Calu3 (cell line): ENCODE measurements at regions not wholly inside any gene's neighbourhood (a gene's known extent, or its start where the extent isn't known, plus 50 kb on each side); places are given as distances from the start of the nearest gene placed in this dataset.

Experiments
- BruUV-seq: library from RNA; stranded (reverse); fragments of 400-500 nt; replicated peaks from 2 replicates; lab custom pipeline; 2021; lab: Mats Ljungman, UMichigan
- CTCF ChIA-PET: fragments of 300-600 bp; sonication (Branson Sonifier 250); formaldehyde crosslinking; loops from one replicate; lab custom pipeline; 2022; ENCODE audit warnings: antibody characterized with exemption; lab: Charles Lee
- DNase-seq: peaks from one replicate; pipeline ENCODE4 v3.0.0; 2022
- H3K27ac Mint-ChIP-seq: one replicate; pipeline ENCODE4 v1.8.0; 2022; ENCODE audit warnings: mixed read lengths; ENCODE audit not compliant: unreplicated experiment
- H3K27me3 Mint-ChIP-seq: one replicate; pipeline ENCODE4 v1.8.0; 2022; ENCODE audit warnings: mixed read lengths; ENCODE audit not compliant: unreplicated experiment
- H3K36me3 Mint-ChIP-seq: one replicate; pipeline ENCODE4 v1.8.0; 2022; ENCODE audit warnings: mild to moderate bottlenecking, moderate library complexity, mixed read lengths; ENCODE audit not compliant: insufficient read depth, unreplicated experiment
- H3K4me1 Mint-ChIP-seq: one replicate; pipeline ENCODE4 v1.8.0; 2022; ENCODE audit warnings: mild to moderate bottlenecking, low read depth, mixed read lengths; ENCODE audit not compliant: unreplicated experiment
- H3K4me3 Mint-ChIP-seq: one replicate; pipeline ENCODE4 v1.8.0; 2022; ENCODE audit warnings: mild to moderate bottlenecking, low read depth, moderate library complexity, mixed read lengths; ENCODE audit not compliant: unreplicated experiment
- H3K9me3 Mint-ChIP-seq: one replicate; pipeline ENCODE4 v1.8.0; 2022; ENCODE audit warnings: low read depth, mixed read lengths; ENCODE audit not compliant: unreplicated experiment
- intact Hi-C: fragments of 100-400 bp; cut with micrococcal nuclease; formaldehyde crosslinking; loops from one replicate; pipeline ENCODE4 v1.10.0; 2022; ENCODE audit not compliant: unreplicated experiment
- TF ChIP-seq, protein P1 (sequence below): fragments of 200-600 bp; IDR thresholded peaks from one replicate; pipeline ENCODE4 v1.8.0; 2022; ENCODE audit warnings: antibody characterized with exemption; ENCODE audit not compliant: unreplicated experiment

DNA sequence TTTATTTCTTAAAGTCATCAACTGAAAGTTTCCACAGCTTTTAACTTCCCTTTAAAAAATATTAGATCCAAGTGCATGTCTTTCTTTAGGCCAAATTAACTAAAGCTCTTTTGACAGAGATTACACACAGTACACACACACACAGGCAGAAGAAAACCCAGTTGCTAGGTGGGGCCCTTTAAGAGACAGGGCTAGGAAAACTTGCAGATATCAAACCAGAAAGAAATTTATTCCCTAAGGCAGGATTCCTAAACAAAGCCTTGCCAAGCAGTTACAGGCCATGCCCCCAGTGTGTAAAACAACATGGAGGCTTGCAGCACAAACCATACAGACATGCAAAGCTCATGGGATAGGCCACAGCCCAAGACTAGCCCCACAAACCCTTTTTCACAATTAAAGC lies 123.4 kb downstream of the FSCB start:
- Mint-ChIP-seq H3K4me1 (no peaks in the 10 kb centered on the region), H3K9me3 (peaks cover 3% of the 10 kb centered on the region), H3K4me3 (no peak overlapping the region), H3K27me3 (no peaks in the 10 kb centered on the region), H3K36me3 (no peaks in the 10 kb centered on the region), H3K27ac (no peak overlapping the region)
- intact Hi-C loops: no loop called here
- TF ChIP-seq, protein P1, sequence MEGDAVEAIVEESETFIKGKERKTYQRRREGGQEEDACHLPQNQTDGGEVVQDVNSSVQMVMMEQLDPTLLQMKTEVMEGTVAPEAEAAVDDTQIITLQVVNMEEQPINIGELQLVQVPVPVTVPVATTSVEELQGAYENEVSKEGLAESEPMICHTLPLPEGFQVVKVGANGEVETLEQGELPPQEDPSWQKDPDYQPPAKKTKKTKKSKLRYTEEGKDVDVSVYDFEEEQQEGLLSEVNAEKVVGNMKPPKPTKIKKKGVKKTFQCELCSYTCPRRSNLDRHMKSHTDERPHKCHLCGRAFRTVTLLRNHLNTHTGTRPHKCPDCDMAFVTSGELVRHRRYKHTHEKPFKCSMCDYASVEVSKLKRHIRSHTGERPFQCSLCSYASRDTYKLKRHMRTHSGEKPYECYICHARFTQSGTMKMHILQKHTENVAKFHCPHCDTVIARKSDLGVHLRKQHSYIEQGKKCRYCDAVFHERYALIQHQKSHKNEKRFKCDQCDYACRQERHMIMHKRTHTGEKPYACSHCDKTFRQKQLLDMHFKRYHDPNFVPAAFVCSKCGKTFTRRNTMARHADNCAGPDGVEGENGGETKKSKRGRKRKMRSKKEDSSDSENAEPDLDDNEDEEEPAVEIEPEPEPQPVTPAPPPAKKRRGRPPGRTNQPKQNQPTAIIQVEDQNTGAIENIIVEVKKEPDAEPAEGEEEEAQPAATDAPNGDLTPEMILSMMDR: no peak
- CTCF ChIA-PET: no interaction called here
- no peak for DNase-seq
- no TSS peak for BruUV-seq

DNA sequence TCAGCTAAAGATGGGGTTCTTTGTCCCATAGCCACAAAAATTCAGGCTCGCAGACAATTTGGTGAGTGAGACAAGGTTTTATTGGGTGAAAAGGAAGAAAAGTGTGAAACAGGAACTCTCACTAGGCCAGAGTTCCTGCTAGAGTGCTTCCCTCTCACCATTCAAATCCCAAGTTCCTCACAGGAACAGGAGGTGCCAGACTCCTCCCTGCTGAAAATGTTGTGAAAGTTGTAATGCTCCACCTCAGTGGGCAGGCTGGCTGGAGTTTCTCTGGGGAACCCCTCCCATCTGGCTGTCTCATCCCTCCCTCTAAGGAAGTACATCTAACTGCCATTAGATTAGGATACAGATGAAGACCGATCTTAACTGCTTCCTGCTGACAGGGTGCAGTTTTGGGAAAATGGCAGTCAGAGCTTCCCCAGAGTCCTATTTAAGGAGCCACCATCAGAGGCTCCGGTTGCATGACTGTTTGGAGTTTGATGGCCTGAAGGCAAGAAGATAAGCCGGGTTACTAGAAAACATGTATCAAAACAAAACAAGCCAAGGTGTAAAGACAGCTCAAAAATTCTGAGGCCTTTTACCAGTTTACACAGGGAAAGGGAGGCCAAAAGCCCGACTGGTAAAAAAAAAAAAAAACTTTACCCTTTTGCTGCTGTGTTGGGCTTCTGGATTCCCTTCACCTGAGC lies 127.6 kb downstream of the FSCB start:
- CTCF ChIA-PET: no interaction called here

DNA sequence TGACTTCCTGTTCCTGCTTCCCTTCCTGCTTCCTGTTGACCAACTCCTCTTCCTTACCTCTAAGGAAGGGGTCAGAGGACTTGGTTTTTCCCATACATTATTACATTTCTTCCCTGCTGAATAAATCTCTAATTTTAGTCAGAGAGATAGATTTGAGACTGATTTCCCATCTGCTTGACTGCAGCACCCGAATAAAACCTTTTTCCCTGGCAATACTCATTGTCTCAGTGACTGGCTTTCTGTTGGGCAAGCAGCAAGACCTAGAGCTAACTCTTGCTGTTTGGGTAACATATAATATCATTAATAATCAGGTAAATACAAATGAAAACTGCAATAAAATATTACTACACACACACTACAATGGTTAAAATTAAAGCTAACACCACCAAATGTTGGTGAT lies 132.2 kb downstream of the FSCB start:
- Mint-ChIP-seq H3K9me3 (peaks cover 12% of the 10 kb centered on the region), H3K36me3 (no peaks in the 10 kb centered on the region), H3K27ac (no peak overlapping the region), H3K4me1 (no peaks in the 10 kb centered on the region), H3K4me3 (no peak overlapping the region), H3K27me3 (no peaks in the 10 kb centered on the region)
- TF ChIP-seq, protein P1: no peak
- BruUV-seq: no TSS peak
- CTCF ChIA-PET: no interaction called here
- intact Hi-C loops: no loop called here
- no peak for DNase-seq

More for the DNA sequence above, 127.6 kb downstream of the FSCB start:
- no peaks in the 10 kb centered on the region for H3K4me1 Mint-ChIP-seq
- intact Hi-C loops: no loop called here
- H3K4me3 Mint-ChIP-seq: no peak overlapping the region
- H3K27ac Mint-ChIP-seq: no peak overlapping the region
- no peaks in the 10 kb centered on the region for H3K27me3 Mint-ChIP-seq
- no TSS peak for BruUV-seq
- peaks cover 13% of the 10 kb centered on the region for H3K9me3 Mint-ChIP-seq
- H3K36me3 Mint-ChIP-seq: no peaks in the 10 kb centered on the region
- TF ChIP-seq, protein P1: no peak
- no peak for DNase-seq

DNA sequence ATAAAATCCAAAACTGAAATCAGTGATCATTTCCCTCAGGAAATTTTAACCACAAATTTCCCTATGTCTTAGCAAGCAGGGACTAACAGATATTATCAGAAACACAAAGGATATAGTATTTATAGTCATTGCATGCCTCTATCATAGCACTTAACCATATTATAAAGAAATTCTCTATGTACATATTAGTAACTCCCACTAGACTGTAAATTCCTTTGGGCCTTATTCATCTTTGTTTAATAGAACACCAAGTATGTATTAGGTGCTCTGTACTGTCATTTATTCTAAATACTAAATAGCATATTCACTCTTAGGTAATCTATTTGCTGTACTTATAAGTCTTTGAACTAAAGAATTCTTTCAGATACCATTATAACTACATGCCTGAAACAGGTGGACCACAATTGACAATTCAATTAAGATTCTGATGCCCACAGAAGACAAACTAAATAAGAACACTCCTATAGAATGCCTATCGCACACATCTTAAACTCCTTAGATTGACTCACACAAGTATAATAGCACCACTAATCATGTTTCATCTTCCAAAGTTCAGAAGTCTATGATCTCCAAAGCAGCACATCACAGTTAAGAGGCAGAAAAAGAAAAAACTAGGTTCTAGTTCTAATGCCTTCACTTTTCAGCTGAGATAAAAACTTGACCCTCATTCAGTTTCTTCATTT lies 134.1 kb downstream of the FSCB start:
- no peaks in the 10 kb centered on the region for H3K4me1 Mint-ChIP-seq
- H3K4me3 Mint-ChIP-seq: no peak overlapping the region
- no peaks in the 10 kb centered on the region for H3K27me3 Mint-ChIP-seq
- H3K27ac Mint-ChIP-seq: no peak overlapping the region
- CTCF ChIA-PET: no interaction called here
- H3K36me3 Mint-ChIP-seq: no peaks in the 10 kb centered on the region
- no peak for DNase-seq
- BruUV-seq: no TSS peak
- TF ChIP-seq, protein P1: no peak
- intact Hi-C loops: no loop called here
- peaks cover 12% of the 10 kb centered on the region for H3K9me3 Mint-ChIP-seq
